ENCODE measurements at regions not wholly inside any gene's neighbourhood (a gene's known extent, or its start where the extent isn't known, plus 50 kb on each side); places are given as distances from the start of the nearest gene placed in this dataset.
"Not testable (repeated sequence)": the region's sequence is repeated elsewhere in the genome, so short reads cannot be mapped to it uniquely, and the experiment has no call there.

- Histone ChIP-seq H3K27ac (ENCODE audit: low read depth in 1 of 3, low read length in 2 of 3) (no peak overlapping the region), H3K4me1 (ENCODE audit: control insufficient read depth in 3 of 3, insufficient read depth in 2 of 3, low read depth in 1 of 3, low read length in 2 of 3) (no peaks in the 10 kb centered on the region), H3K9me3 (ENCODE audit: control insufficient read depth in 2 of 2, insufficient read depth in 1 of 2, low read depth in 1 of 2, low read length in 1 of 2) (no peaks in the 10 kb centered on the region), H3K27me3 (ENCODE audit: control insufficient read depth in 3 of 3, insufficient read depth in 3 of 3, low read length in 3 of 3) (no peaks in the 10 kb centered on the region), H3K4me3 (ENCODE audit: low read depth in 1 of 3, low read length in 3 of 3) (no peak overlapping the region), H3K36me3 (ENCODE audit: control insufficient read depth in 3 of 3, insufficient read depth in 2 of 3, low read depth in 1 of 3, low read length in 3 of 3) (no peaks in the 10 kb centered on the region)
- 55 to 82% (median 73%) methylated on average over 5 of the region's 5 CpGs for WGBS, 3 donors
- DNase-seq (no peak), FAIRE-seq (no peak)
Observed at GRCh38 chr2:37738266-37738885, 66.9 kb upstream of the CDC42EP3 start.

- no peak for DNase-seq
- Histone ChIP-seq H3K4me3 (ENCODE audit: low read depth in 1 of 3, low read length in 3 of 3) (no peak overlapping the region), H3K36me3 (ENCODE audit: control insufficient read depth in 3 of 3, insufficient read depth in 2 of 3, low read depth in 1 of 3, low read length in 3 of 3) (no peaks in the 10 kb centered on the region), H3K27ac (ENCODE audit: low read depth in 1 of 3, low read length in 2 of 3) (no peak overlapping the region), H3K9me3 (ENCODE audit: control insufficient read depth in 2 of 2, insufficient read depth in 1 of 2, low read depth in 1 of 2, low read length in 1 of 2) (no peaks in the 10 kb centered on the region), H3K27me3 (ENCODE audit: control insufficient read depth in 3 of 3, insufficient read depth in 3 of 3, low read length in 3 of 3) (no peaks in the 10 kb centered on the region), H3K4me1 (ENCODE audit: control insufficient read depth in 3 of 3, insufficient read depth in 2 of 3, low read depth in 1 of 3, low read length in 2 of 3) (no peaks in the 10 kb centered on the region)
- FAIRE-seq, result no peak
- WGBS, 3 donors, result 85 to 96% (median 87%) methylated on average over 4 of the region's 4 CpGs
Observed at GRCh38 chr2:37739153-37739552, 67.7 kb upstream of the CDC42EP3 start.

GRCh38 chr2:37740164-37740739, 68.8 kb upstream of the CDC42EP3 start:
- no peak for DNase-seq
- H3K27ac ChIP-seq (ENCODE audit: low read depth in 1 of 3, low read length in 2 of 3), result no peak overlapping the region
- H3K36me3 ChIP-seq (ENCODE audit: control insufficient read depth in 3 of 3, insufficient read depth in 2 of 3, low read depth in 1 of 3, low read length in 3 of 3), result no peaks in the 10 kb centered on the region
- no peaks in the 10 kb centered on the region for H3K9me3 ChIP-seq (ENCODE audit: control insufficient read depth in 2 of 2, insufficient read depth in 1 of 2, low read depth in 1 of 2, low read length in 1 of 2)
- no peak for FAIRE-seq
- no peaks in the 10 kb centered on the region for H3K4me1 ChIP-seq (ENCODE audit: control insufficient read depth in 3 of 3, insufficient read depth in 2 of 3, low read depth in 1 of 3, low read length in 2 of 3)
- no peak overlapping the region for H3K4me3 ChIP-seq (ENCODE audit: low read depth in 1 of 3, low read length in 3 of 3)
- WGBS, 3 donors, result 78 to 84% (median 83%) methylated on average over 3 of the region's 3 CpGs
- H3K27me3 ChIP-seq (ENCODE audit: control insufficient read depth in 3 of 3, insufficient read depth in 3 of 3, low read length in 3 of 3), result no peaks in the 10 kb centered on the region

GRCh38 chr2:37742286-37742685, 70.8 kb upstream of the CDC42EP3 start:
- no peaks in the 10 kb centered on the region for H3K36me3 ChIP-seq (ENCODE audit: control insufficient read depth in 3 of 3, insufficient read depth in 2 of 3, low read depth in 1 of 3, low read length in 3 of 3)
- H3K27ac ChIP-seq (ENCODE audit: low read depth in 1 of 3, low read length in 2 of 3), result no peak overlapping the region
- FAIRE-seq (no peak), DNase-seq (no peak)
- WGBS, 3 donors, result 65 to 79% (median 72%) methylated on average over 4 of the region's 4 CpGs
- H3K4me3 ChIP-seq (ENCODE audit: low read depth in 1 of 3, low read length in 3 of 3), result no peak overlapping the region
- H3K9me3 ChIP-seq (ENCODE audit: control insufficient read depth in 2 of 2, insufficient read depth in 1 of 2, low read depth in 1 of 2, low read length in 1 of 2), result no peaks in the 10 kb centered on the region
- no peaks in the 10 kb centered on the region for H3K27me3 ChIP-seq (ENCODE audit: control insufficient read depth in 3 of 3, insufficient read depth in 3 of 3, low read length in 3 of 3)
- no peaks in the 10 kb centered on the region for H3K4me1 ChIP-seq (ENCODE audit: control insufficient read depth in 3 of 3, insufficient read depth in 2 of 3, low read depth in 1 of 3, low read length in 2 of 3)

GRCh38 chr2:37744010-37744409, 72.6 kb upstream of the CDC42EP3 start:
- no peak overlapping the region for H3K4me3 ChIP-seq (ENCODE audit: low read depth in 1 of 3, low read length in 3 of 3)
- H3K4me1 ChIP-seq (ENCODE audit: control insufficient read depth in 3 of 3, insufficient read depth in 2 of 3, low read depth in 1 of 3, low read length in 2 of 3), result no peaks in the 10 kb centered on the region
- no peaks in the 10 kb centered on the region for H3K9me3 ChIP-seq (ENCODE audit: control insufficient read depth in 2 of 2, insufficient read depth in 1 of 2, low read depth in 1 of 2, low read length in 1 of 2)
- no peaks in the 10 kb centered on the region for H3K27me3 ChIP-seq (ENCODE audit: control insufficient read depth in 3 of 3, insufficient read depth in 3 of 3, low read length in 3 of 3)
- FAIRE-seq, result no peak
- no peak overlapping the region for H3K27ac ChIP-seq (ENCODE audit: low read depth in 1 of 3, low read length in 2 of 3)
- H3K36me3 ChIP-seq (ENCODE audit: control insufficient read depth in 3 of 3, insufficient read depth in 2 of 3, low read depth in 1 of 3, low read length in 3 of 3), result no peaks in the 10 kb centered on the region
- 83 to 92% (median 90%) methylated on average over 3 of the region's 3 CpGs for WGBS, 3 donors
- DNase-seq, result no peak

- FAIRE-seq; H3K27me3 ChIP-seq (ENCODE audit: control insufficient read depth in 3 of 3, insufficient read depth in 3 of 3, low read length in 3 of 3); DNase-seq; H3K4me1 ChIP-seq (ENCODE audit: control insufficient read depth in 3 of 3, insufficient read depth in 2 of 3, low read depth in 1 of 3, low read length in 2 of 3); H3K4me3 ChIP-seq (ENCODE audit: low read depth in 1 of 3, low read length in 3 of 3); H3K27ac ChIP-seq (ENCODE audit: low read depth in 1 of 3, low read length in 2 of 3); H3K36me3 ChIP-seq (ENCODE audit: control insufficient read depth in 3 of 3, insufficient read depth in 2 of 3, low read depth in 1 of 3, low read length in 3 of 3); H3K9me3 ChIP-seq (ENCODE audit: control insufficient read depth in 2 of 2, insufficient read depth in 1 of 2, low read depth in 1 of 2, low read length in 1 of 2): not testable (repeated sequence)
Observed at GRCh38 chr2:37744961-37745360, 73.5 kb upstream of the CDC42EP3 start.

GRCh38 chr2:37746011-37746410, 74.6 kb upstream of the CDC42EP3 start:
- H3K9me3 ChIP-seq (ENCODE audit: control insufficient read depth in 2 of 2, insufficient read depth in 1 of 2, low read depth in 1 of 2, low read length in 1 of 2); H3K36me3 ChIP-seq (ENCODE audit: control insufficient read depth in 3 of 3, insufficient read depth in 2 of 3, low read depth in 1 of 3, low read length in 3 of 3); H3K27me3 ChIP-seq (ENCODE audit: control insufficient read depth in 3 of 3, insufficient read depth in 3 of 3, low read length in 3 of 3); H3K4me3 ChIP-seq (ENCODE audit: low read depth in 1 of 3, low read length in 3 of 3); DNase-seq; H3K27ac ChIP-seq (ENCODE audit: low read depth in 1 of 3, low read length in 2 of 3); H3K4me1 ChIP-seq (ENCODE audit: control insufficient read depth in 3 of 3, insufficient read depth in 2 of 3, low read depth in 1 of 3, low read length in 2 of 3): not testable (repeated sequence)
- 81 to 87% (median 84%) methylated on average over 1 of the region's 1 CpG for WGBS, 3 donors
- peak; percentile 26 for FAIRE-seq

GRCh38 chr2:37746883-37747282, 75.4 kb upstream of the CDC42EP3 start:
- no peaks in the 10 kb centered on the region for H3K36me3 ChIP-seq (ENCODE audit: control insufficient read depth in 3 of 3, insufficient read depth in 2 of 3, low read depth in 1 of 3, low read length in 3 of 3)
- 77 to 84% (median 83%) methylated on average over 3 of the region's 3 CpGs for WGBS, 3 donors
- no peaks in the 10 kb centered on the region for H3K4me1 ChIP-seq (ENCODE audit: control insufficient read depth in 3 of 3, insufficient read depth in 2 of 3, low read depth in 1 of 3, low read length in 2 of 3)
- H3K4me3 ChIP-seq (ENCODE audit: low read depth in 1 of 3, low read length in 3 of 3), result no peak overlapping the region
- no peaks in the 10 kb centered on the region for H3K27me3 ChIP-seq (ENCODE audit: control insufficient read depth in 3 of 3, insufficient read depth in 3 of 3, low read length in 3 of 3)
- no peak overlapping the region for H3K27ac ChIP-seq (ENCODE audit: low read depth in 1 of 3, low read length in 2 of 3)
- DNase-seq (no peak), FAIRE-seq (no peak)
- H3K9me3 ChIP-seq (ENCODE audit: control insufficient read depth in 2 of 2, insufficient read depth in 1 of 2, low read depth in 1 of 2, low read length in 1 of 2), result no peaks in the 10 kb centered on the region

GRCh38 chr2:37748541-37748940, 77.1 kb upstream of the CDC42EP3 start:
- H3K27ac ChIP-seq (ENCODE audit: low read depth in 1 of 3, low read length in 2 of 3), result no peak overlapping the region

More at GRCh38 chr2:37748541-37748940, 77.1 kb upstream of the CDC42EP3 start:
- FAIRE-seq (no peak), DNase-seq (no peak)
- no peaks in the 10 kb centered on the region for H3K9me3 ChIP-seq (ENCODE audit: control insufficient read depth in 2 of 2, insufficient read depth in 1 of 2, low read depth in 1 of 2, low read length in 1 of 2)
- H3K27me3 ChIP-seq (ENCODE audit: control insufficient read depth in 3 of 3, insufficient read depth in 3 of 3, low read length in 3 of 3), result no peaks in the 10 kb centered on the region
- H3K4me1 ChIP-seq (ENCODE audit: control insufficient read depth in 3 of 3, insufficient read depth in 2 of 3, low read depth in 1 of 3, low read length in 2 of 3), result no peaks in the 10 kb centered on the region
- H3K36me3 ChIP-seq (ENCODE audit: control insufficient read depth in 3 of 3, insufficient read depth in 2 of 3, low read depth in 1 of 3, low read length in 3 of 3), result no peaks in the 10 kb centered on the region
- no peak overlapping the region for H3K4me3 ChIP-seq (ENCODE audit: low read depth in 1 of 3, low read length in 3 of 3)
- 82 to 91% (median 90%) methylated on average over 4 of the region's 4 CpGs for WGBS, 3 donors
